CD14-positive monocyte (primary cell): ENCODE measurements at regions not wholly inside any gene's neighbourhood (a gene's known extent, or its start where the extent isn't known, plus 50 kb on each side); places are given as distances from the start of the nearest gene placed in this dataset.

Experiments
- DNase-seq, 3 donors: peaks; one replicate each; pipeline ENCODE4 v3.0.0-alpha.2; 2011 to 2022
- H2AFZ ChIP-seq: 2 replicates; pipeline ENCODE4 v1.6.0; 2012; ENCODE audit warnings: mild to moderate bottlenecking, low read depth, low read length, inconsistent platforms; ENCODE audit not compliant: insufficient read depth, poor library complexity, severe bottlenecking
- H3K27ac ChIP-seq, 2 donors: 1 replicate in 1 of 2; 2 replicates in 1 of 2; pipeline ENCODE4 v1.5.1; 2012 to 2013; ENCODE audit warnings: low read length in 2 of 2, control low read depth in 1 of 2, inconsistent platforms in 1 of 2, low read depth in 1 of 2, mild to moderate bottlenecking in 1 of 2
- H3K27me3 ChIP-seq, 2 donors: one replicate each; pipeline versions ENCODE4 v1.6.0 to v1.6.1; 2011 to 2013; ENCODE audit warnings: low read length in 2 of 2; ENCODE audit not compliant: control insufficient read depth in 2 of 2, insufficient read depth in 2 of 2
- H3K36me3 ChIP-seq, 2 donors: replicated peaks in 1 of 2; 1 replicate in 1 of 2; 2 replicates in 1 of 2; pipeline versions ENCODE4 v1.5.1 to v1.6.1; 2012 to 2013; ENCODE audit warnings: low read length in 2 of 2, control low read depth in 1 of 2, inconsistent platforms in 1 of 2, mild to moderate bottlenecking in 1 of 2; ENCODE audit not compliant: insufficient read depth in 2 of 2, control insufficient read depth in 1 of 2
- H3K4me1 ChIP-seq, 2 donors: 1 replicate in 1 of 2; 2 replicates in 1 of 2; pipeline versions ENCODE4 v1.5.1 to v1.6.1; 2012 to 2013; ENCODE audit warnings: low read length in 2 of 2, control low read depth in 1 of 2, inconsistent platforms in 1 of 2, mild to moderate bottlenecking in 1 of 2, moderate library complexity in 1 of 2; ENCODE audit not compliant: insufficient read depth in 2 of 2, control insufficient read depth in 1 of 2
- H3K4me2 ChIP-seq: replicated peaks from 2 replicates; pipeline ENCODE3; 2012; ENCODE audit warnings: low read length, moderate library complexity, mild to moderate bottlenecking; ENCODE audit not compliant: poor library complexity, severe bottlenecking; ENCODE audit errors: extremely low read depth
- H3K4me3 ChIP-seq, 3 experiments: fragments of 200-600 bp in 1 of 3; sonication (generic) in 1 of 3; replicated peaks in 1 of 3; 1 replicate in 2 of 3; 2 replicates in 1 of 3; pipeline ENCODE4 v1.5.1; 2011 to 2013; ENCODE audit warnings: low read length in 3 of 3, mild to moderate bottlenecking in 3 of 3, control low read depth in 2 of 3, low read depth in 2 of 3, inconsistent platforms in 1 of 3, moderate library complexity in 1 of 3
- H3K79me2 ChIP-seq: 2 replicates; pipeline ENCODE4 v1.6.0; 2012; ENCODE audit warnings: mild to moderate bottlenecking, control low read depth, inconsistent platforms, low read length, moderate library complexity; ENCODE audit not compliant: insufficient read depth
- H3K9ac ChIP-seq: 2 replicates; pipeline ENCODE4 v1.6.0; 2017; ENCODE audit warnings: low read length, mild to moderate bottlenecking; ENCODE audit not compliant: insufficient read depth, poor library complexity, severe bottlenecking
- H3K9me3 ChIP-seq, 2 donors: replicated peaks in 1 of 2; 1 replicate in 1 of 2; 2 replicates in 1 of 2; pipeline versions ENCODE4 v1.5.1 to v1.6.1; 2012 to 2013; ENCODE audit warnings: low read length in 2 of 2, control low read depth in 1 of 2; ENCODE audit not compliant: control insufficient read depth in 1 of 2, insufficient read depth in 1 of 2
- H4K20me1 ChIP-seq: 2 replicates; pipeline ENCODE4 v1.6.0; 2012; ENCODE audit warnings: mild to moderate bottlenecking, low read length, control low read depth, moderate library complexity; ENCODE audit not compliant: insufficient read depth
- H3K27ac Mint-ChIP-seq, 7 donors: one replicate each; pipeline ENCODE4 v1.8.0; 2020; ENCODE audit warnings: mild to moderate bottlenecking in 7 of 7, mixed read lengths in 7 of 7, moderate library complexity in 6 of 7, inconsistent platforms in 2 of 7
- H3K27me3 Mint-ChIP-seq, 3 donors: one replicate each; pipeline ENCODE4 v1.8.0; 2021 to 2022; ENCODE audit warnings: low read depth in 3 of 3, mild to moderate bottlenecking in 3 of 3, mixed read lengths in 3 of 3, moderate library complexity in 3 of 3, inconsistent platforms in 1 of 3
- H3K36me3 Mint-ChIP-seq, 2 donors: one replicate each; pipeline ENCODE4 v1.8.0; 2020; ENCODE audit warnings: mixed read lengths in 2 of 2, inconsistent platforms in 1 of 2, mild to moderate bottlenecking in 1 of 2
- H3K4me1 Mint-ChIP-seq: one replicate; pipeline ENCODE4 v1.8.0; 2020; ENCODE audit warnings: mild to moderate bottlenecking, mixed read lengths
- H3K4me3 Mint-ChIP-seq, 2 donors: one replicate each; pipeline ENCODE4 v1.8.0; 2020; ENCODE audit warnings: mild to moderate bottlenecking in 2 of 2, mixed read lengths in 2 of 2, moderate library complexity in 1 of 2
- H3K9me3 Mint-ChIP-seq, 7 donors: one replicate each; pipeline ENCODE4 v1.8.0; 2020 to 2022; ENCODE audit warnings: mixed read lengths in 7 of 7, mild to moderate bottlenecking in 6 of 7, moderate library complexity in 6 of 7, inconsistent platforms in 2 of 7
- WGBS: methylation state at CpG from one replicate; pipeline ENCODE4 v1.1.5; 2013; ENCODE audit warnings: missing lambda C conversion rate; ENCODE audit not compliant: insufficient coverage; 5-methylcytosine and 5-hydroxymethylcytosine counted together
- intact Hi-C, 2 donors: fragments of 100-400 bp; cut with micrococcal nuclease; formaldehyde crosslinking; loops; one replicate each; pipeline versions ENCODE4 v1.15.0 to v1.15.1; 2023
- TF ChIP-seq, protein P1 (sequence below): fragments of 200-600 bp; IDR thresholded peaks from one replicate; pipeline ENCODE4 v1.8.0; 2022; ENCODE audit warnings: antibody characterized with exemption, mild to moderate bottlenecking

DNA sequence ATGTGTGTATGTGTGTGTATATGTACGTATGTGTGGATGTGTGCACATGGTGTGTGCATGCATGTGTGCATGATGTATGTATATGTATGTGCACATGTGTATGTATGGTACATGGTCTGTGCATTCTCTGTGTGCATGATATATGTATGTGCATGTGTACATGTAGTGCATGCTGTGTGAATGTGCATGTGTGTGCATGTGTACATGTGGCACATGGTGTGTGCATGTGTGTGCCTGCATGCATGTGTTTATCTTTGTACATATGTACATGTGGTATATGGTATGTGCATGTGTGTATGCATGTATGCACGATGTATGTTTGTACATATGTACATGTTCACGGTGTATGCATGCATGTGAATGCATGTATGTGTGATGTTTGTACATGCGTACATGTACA is 383.7 kb downstream of the TYW1 start:
- intact Hi-C loops, result no loop called here
- peaks cover 0 to 7% of the 10 kb centered on the region in 2 donors for H3K9me3 ChIP-seq
- Mint-ChIP-seq H3K4me1 (no peaks in the 10 kb centered on the region), H3K27ac (no peak overlapping the region), H3K4me3 (no peak overlapping the region), H3K36me3 (no peaks in the 10 kb centered on the region), H3K27me3 (peaks cover 0 to 8% (median 2%) of the 10 kb centered on the region in 3 donors), H3K9me3 (peaks cover 0 to 6% (median 4%) of the 10 kb centered on the region in 7 donors)
- DNase-seq, result no peak
- H3K4me3 ChIP-seq, result no peak overlapping the region
- no peaks in the 10 kb centered on the region for H3K4me1 ChIP-seq
- no peaks in the 10 kb centered on the region for H3K36me3 ChIP-seq
- H4K20me1 ChIP-seq, result no peaks in the 10 kb centered on the region
- no peaks in the 10 kb centered on the region for H3K79me2 ChIP-seq
- WGBS, result 81% methylated on average over 4 of the region's 4 CpGs
- no peaks in the 10 kb centered on the region for H3K27me3 ChIP-seq
- TF ChIP-seq, protein P1, sequence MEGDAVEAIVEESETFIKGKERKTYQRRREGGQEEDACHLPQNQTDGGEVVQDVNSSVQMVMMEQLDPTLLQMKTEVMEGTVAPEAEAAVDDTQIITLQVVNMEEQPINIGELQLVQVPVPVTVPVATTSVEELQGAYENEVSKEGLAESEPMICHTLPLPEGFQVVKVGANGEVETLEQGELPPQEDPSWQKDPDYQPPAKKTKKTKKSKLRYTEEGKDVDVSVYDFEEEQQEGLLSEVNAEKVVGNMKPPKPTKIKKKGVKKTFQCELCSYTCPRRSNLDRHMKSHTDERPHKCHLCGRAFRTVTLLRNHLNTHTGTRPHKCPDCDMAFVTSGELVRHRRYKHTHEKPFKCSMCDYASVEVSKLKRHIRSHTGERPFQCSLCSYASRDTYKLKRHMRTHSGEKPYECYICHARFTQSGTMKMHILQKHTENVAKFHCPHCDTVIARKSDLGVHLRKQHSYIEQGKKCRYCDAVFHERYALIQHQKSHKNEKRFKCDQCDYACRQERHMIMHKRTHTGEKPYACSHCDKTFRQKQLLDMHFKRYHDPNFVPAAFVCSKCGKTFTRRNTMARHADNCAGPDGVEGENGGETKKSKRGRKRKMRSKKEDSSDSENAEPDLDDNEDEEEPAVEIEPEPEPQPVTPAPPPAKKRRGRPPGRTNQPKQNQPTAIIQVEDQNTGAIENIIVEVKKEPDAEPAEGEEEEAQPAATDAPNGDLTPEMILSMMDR, result no peak
- H3K4me2 ChIP-seq, result no peak overlapping the region
- no peak overlapping the region for H3K27ac ChIP-seq
- H2AFZ ChIP-seq, result no peak overlapping the region
- no peak overlapping the region for H3K9ac ChIP-seq

DNA sequence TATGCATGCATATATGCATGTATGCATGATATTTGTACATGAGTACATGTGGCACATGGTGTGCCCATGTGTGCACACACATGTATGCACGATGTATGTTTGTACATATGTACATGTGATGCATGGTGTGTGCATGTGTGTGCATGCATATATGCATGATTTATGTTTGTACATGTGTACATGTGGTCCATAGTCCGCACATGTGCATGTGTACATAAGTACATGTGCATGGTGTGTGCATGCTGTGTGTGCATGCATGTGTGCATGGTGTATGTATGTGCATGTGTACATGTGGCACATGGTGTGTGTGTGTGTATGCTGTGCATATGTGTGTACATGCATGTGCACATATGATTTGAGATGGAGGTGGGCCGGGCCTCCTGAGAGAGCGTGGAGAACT is 384.2 kb downstream of the TYW1 start:
- Histone ChIP-seq H3K4me3 (no peak overlapping the region), H2AFZ (no peak overlapping the region), H3K27me3 (no peaks in the 10 kb centered on the region), H3K79me2 (no peaks in the 10 kb centered on the region), H3K9me3 (peaks cover 0 to 7% of the 10 kb centered on the region in 2 donors), H3K4me1 (no peaks in the 10 kb centered on the region), H3K4me2 (no peak overlapping the region), H4K20me1 (no peaks in the 10 kb centered on the region), H3K9ac (no peak overlapping the region), H3K27ac (no peak overlapping the region), H3K36me3 (no peaks in the 10 kb centered on the region)
- TF ChIP-seq, protein P1, result no peak
- 81% methylated on average over 4 of the region's 4 CpGs for WGBS
- Mint-ChIP-seq H3K27ac (no peak overlapping the region), H3K4me3 (no peak overlapping the region), H3K27me3 (peaks cover 0 to 8% (median 2%) of the 10 kb centered on the region in 3 donors), H3K9me3 (peaks cover 0 to 2% (median 1%) of the 10 kb centered on the region in 7 donors), H3K4me1 (no peaks in the 10 kb centered on the region), H3K36me3 (no peaks in the 10 kb centered on the region)
- intact Hi-C loops, result no loop called here
- no peak for DNase-seq
